ENCODE measurements at regions not wholly inside any gene's neighbourhood (a gene's known extent, or its start where the extent isn't known, plus 50 kb on each side); places are given as distances from the start of the nearest gene placed in this dataset.

GRCh38 chr4:155552180-155552579 lies 114.5 kb upstream of the GUCY1A1 start:
- DNase-seq (ENCODE audit: low read depth): no peak

- no peak for DNase-seq (ENCODE audit: low read depth)
Observed at GRCh38 chr4:155548173-155548572, 118.5 kb upstream of the GUCY1A1 start.

DNA sequence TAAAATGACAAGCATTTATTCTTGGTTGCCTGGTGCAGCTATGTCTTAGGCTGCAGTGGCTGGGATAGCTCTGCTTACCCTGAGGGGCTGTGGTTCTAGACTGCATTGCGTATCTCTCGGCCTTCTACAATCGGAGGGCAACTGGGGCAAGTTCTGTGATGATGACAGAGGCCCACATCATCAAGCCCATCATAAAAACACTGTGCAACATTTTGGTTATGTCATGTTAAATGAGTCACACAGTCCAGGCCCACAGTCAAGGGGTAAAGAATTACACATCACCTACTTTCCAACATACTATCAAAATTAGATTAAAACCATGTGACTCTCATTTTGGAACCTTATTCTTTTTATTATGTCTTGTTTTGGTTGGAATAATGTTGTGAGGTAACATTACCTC lies 120.2 kb upstream of the GUCY1A1 start:
- no peak for DNase-seq (ENCODE audit: low read depth)

- no peak for DNase-seq (ENCODE audit: low read depth)
Observed at GRCh38 chr4:155545456-155545855, 121.2 kb upstream of the GUCY1A1 start.

- no peak for DNase-seq (ENCODE audit: low read depth)
Observed at GRCh38 chr4:155544547-155544946, 122.1 kb upstream of the GUCY1A1 start.

DNA sequence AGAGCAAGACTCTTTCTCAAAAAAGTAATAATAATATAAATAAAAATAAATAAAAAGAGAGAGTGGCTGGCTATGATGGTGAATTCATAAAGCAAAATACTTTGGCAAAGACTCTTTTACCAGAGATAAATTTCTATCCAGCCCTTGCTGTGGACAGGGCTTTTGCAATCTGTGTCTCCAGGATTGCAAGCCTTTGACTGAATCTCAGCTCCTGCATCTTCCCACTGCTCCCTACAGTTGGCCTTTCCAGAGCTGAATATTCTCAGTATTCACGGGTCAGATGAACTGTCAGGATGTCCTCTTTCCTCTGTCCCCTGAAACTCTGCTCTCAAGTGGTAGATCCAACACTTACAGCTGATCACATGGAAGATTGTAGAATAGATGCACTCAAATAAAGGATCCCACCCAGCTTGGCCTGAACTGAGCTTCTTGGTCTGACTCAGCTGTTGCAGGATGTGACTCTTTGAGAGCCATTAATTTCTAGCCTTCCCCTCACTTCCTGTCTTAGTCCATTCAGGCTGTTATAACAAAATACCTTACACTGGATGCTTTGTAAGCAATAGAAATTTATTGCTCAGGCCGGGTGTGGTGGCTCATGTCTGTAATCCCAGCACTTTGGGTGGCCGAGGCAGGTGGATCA lies 123.4 kb upstream of the GUCY1A1 start:
- no peak for DNase-seq (ENCODE audit: low read depth)

DNA sequence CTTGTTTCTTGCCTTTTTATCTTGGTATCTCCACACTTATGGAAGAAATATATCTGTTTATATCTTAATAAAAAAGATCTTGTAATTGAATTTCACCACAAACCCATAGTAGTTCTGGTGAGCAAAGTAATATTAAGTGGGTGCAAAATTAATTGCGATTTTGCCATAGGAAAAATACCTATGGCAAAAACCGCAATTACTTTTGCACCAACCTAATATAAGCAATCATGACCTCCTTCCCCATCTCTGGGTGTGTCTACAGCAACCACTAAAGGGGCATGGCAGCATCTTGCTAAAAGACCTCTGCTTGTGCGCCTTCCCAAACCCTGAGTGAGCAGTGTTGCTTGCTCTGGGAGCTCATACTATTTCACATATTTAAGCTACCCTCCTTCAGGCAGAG lies 124.2 kb upstream of the GUCY1A1 start:
- no peak for DNase-seq (ENCODE audit: low read depth)

GRCh38 chr4:155541716-155542115 lies 124.9 kb upstream of the GUCY1A1 start:
- DNase-seq (ENCODE audit: low read depth): no peak

- no peak for DNase-seq (ENCODE audit: low read depth)
Observed at GRCh38 chr4:155540698-155541097, 126.0 kb upstream of the GUCY1A1 start.

DNA sequence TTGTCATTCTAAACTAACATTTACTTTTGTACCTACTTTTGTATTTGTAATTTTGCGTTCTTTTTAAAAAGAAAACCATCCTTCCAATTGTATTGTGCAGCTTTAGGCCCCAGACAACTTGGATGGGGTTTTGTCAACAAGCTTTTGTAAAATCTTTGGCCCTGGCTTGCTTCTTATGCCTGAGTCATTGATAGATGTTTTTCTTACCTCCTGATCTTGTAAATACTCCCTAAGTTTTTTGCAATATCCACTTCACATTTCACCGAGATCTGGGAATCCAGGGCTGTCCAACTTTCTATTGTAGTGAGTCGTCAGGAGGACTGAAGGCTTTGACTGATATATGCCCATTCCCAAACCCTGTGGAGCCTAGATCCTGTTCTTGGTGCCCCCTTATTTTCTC lies 126.9 kb upstream of the GUCY1A1 start:
- no peak for DNase-seq (ENCODE audit: low read depth)

DNA sequence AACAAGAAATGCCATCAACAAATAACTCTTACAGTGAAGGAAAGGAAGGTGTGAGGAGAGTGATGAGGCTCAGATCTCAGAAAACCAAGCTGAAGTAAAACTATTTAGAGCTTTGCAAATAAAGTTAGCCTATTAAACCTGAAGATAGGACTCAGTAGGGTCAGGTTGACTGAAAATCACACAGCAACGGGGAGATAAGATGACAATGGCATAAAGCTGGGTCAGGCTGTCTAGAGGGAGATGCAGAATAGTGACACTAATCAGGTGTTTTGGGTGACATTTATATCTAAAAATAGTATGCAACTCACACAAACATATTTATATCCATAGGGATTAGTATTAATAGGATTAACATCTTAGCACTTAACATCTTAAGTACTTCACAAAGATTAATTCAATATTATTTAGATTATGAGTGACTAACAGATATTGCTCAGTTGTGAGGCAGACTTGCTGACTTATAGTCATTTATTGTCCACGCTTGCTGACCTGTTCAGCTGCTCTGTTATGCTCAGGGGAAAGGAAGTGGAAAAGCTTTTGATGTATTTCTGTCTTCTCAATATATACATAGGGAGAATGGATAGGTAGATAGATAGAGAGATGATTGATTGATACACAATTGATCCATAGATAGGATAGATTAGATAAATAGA lies 130.7 kb upstream of the GUCY1A1 start:
- no peak for DNase-seq (ENCODE audit: low read depth)

DNA sequence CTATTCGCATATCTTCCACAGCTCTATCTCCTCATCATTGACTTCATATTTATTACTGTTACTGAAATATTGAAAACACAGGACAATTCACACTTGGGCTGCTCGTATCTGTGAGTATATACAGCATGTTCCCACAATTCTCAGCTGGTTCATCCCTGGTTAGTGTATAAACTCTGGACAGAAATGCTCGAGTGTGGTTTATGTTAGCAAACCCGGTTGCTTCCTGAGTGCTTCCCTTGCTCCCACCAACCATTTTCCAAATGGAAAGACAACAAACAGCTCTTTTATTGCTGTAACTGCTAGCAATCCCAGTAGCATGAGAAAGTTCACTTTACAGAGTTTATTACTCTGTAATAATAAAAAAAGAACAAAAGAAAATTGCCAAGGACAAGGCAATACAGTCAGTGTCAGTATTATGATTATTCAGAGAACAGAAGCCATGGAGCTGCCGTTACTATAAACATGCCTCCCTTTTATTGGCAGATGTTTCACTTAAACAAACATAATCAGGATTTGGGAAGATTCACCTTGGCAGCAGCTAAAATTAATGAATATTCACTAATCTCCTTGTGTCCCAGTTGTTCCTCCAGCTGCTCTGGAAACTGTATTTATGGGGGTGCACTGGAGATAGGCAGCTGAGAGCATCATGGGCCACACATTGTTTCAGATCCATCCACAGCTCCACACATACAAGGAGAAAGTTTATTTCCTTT lies 134.1 kb upstream of the GUCY1A1 start:
- no peak for DNase-seq (ENCODE audit: low read depth)

- no peak for DNase-seq (ENCODE audit: low read depth)
Observed at GRCh38 chr4:155530857-155531256, 135.8 kb upstream of the GUCY1A1 start.

DNA sequence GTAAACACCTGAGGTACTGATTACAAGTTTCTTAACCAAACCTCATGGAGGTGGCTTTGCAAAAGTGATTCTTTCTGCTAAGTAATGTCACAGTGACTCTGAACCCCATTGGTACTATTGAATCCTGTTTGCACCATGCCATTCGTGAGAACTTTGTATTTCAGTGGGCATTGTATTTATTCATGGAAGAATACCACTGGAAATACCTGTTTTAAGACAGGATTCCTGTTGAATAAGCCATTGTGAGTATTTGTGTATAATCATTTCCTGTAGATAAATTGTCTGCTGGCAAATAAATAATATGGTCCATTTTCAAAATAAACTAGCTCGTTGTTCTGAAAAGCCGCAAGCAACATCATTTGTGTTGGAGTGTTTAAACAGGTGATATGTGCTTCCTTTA lies 136.4 kb upstream of the GUCY1A1 start:
- no peak for DNase-seq (ENCODE audit: low read depth)

DNA sequence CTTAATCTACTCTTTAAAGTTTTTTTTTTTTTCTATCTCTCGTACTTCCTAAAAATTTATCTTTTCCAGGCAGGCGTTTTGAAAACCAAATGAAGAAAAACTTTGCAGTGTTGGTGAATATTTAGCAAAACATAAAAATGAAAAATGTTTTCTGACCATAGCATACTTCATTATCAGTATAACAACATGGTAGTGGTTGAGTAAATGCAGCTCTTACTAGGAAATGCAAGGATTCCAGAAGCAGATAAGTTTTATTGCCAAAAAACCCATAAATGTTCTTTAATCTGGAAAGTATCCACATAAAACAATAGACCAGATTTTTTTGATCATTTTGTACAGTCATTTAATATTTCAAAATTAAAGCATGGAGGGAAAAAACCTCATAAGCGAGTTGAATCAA lies 136.9 kb upstream of the GUCY1A1 start:
- DNase-seq (ENCODE audit: low read depth): no peak

GRCh38 chr4:155529272-155529671 lies 137.4 kb upstream of the GUCY1A1 start:
- DNase-seq (ENCODE audit: low read depth): no peak

DNA sequence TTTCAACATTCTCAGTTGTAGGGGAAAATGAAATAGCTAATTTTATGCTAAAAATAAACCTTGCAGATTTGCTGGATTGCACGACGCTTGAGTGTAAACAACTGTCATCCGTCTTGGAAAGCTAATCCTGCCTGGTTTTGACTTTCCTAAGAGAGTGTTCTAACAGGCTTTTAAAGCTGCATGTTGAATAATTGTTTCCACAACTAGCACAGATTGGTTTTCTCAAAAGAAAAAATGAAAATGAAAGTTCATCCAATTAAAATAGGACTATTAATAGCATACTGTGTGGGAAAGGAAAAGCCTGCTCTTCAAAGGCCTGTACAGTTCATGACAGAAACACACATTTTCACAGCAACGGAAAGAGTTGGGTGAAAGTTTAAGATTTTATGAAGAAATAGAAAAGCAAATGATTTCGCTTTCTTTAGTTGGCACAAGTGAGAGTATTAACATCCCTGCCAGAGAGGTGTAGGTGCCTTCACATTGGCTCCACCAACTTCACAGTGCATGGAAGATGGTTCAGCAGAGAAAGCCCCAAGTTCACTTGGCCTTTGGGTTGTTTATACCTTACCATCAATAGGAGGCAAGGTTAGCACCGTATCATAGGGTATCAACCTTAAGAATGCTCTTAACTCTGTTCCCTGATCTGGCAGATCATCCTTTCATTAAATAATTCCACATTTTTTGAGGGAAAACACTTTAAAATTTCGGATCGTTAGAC lies 140.0 kb upstream of the GUCY1A1 start:
- DNase-seq (ENCODE audit: low read depth): no peak

- no peak for DNase-seq (ENCODE audit: low read depth)
Observed at GRCh38 chr4:155524926-155525455, 141.7 kb upstream of the GUCY1A1 start.

- DNase-seq (ENCODE audit: low read depth): no peak
Observed at GRCh38 chr4:155523358-155523757, 143.3 kb upstream of the GUCY1A1 start.

DNA sequence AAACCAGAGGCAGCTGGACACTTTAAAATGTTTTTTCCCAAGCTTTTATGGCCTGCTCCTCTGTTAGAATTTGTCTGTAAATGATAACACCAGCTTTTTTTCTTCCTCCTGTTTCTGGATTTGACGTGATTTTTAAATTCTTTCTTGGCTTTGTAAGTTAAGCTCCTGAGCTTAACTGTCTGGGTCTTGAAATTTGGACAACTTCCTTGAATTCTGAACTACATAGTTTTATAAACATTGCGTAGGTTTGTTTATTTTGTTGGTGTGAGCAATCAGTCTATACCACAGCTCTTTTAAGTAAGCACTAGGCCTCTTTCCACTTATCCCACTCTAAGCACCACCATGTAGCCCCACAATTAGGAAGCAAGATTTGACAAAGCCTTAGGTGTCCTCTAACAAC lies 144.4 kb upstream of the GUCY1A1 start:
- DNase-seq (ENCODE audit: low read depth): no peak

- DNase-seq (ENCODE audit: low read depth): no peak
Observed at GRCh38 chr4:155521382-155521781, 144.6 kb upstream of the MAP9 start.

DNA sequence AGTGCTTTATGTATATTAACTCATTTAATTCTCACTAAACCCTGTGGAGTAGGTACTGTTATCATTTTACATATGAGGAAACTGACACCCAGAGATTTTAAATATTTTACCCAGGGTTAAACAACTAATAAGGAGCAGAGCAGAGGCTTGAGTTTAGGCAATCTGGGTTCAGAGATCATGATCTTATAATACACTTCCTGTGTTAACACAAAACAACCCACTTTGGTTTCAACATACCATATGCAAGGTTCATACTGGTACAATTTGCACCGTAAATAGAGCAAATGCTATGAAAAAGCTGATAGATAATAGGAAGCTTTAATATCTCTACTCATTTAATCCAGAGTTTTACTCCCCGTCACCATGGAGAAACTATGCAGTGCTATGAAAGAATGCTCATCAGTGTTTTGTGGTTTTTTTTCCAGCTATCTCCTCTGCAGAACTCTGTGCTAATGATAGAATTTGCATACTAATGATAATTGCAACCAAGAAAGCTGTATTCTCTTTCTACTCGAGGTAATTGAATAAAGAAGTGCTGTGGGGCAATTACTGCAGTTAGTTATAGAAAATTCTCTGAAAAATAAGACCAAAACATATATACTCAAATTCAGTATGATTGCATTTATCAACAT lies 138.8 kb upstream of the MAP9 start:
- no peak for DNase-seq (ENCODE audit: low read depth)
